ENCODE measurements at regions not wholly inside any gene's neighbourhood (a gene's known extent, or its start where the extent isn't known, plus 50 kb on each side); places are given as distances from the start of the nearest gene placed in this dataset.

DNA sequence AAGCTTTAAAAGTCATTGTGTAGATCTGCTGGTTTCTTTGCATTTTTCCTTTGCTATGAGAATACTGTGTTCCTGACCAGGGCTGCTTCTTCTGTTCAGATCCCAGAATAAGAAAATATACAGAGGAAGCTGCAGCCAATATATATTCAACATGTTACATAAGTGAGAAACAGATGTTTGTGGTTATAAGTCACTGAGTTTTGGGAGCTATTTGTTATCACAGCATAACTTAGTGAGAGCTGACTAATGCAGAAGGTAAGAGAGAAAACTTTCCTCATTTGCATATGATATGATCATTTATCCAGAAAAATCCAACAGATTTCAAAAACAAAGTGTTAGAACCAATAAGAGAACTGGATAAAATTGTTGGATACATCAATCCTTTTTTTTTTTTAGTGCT lies 136.3 kb upstream of the NR3C1 start:
- Histone ChIP-seq H2AFZ (ENCODE audit: low read depth, low read length) (no peak overlapping the region), H3K9ac (ENCODE audit: low read length) (no peak overlapping the region), H4K20me1 (ENCODE audit: insufficient read depth, low read length) (no peaks in the 10 kb centered on the region), H3K4me1 (ENCODE audit: low read length) (no peaks in the 10 kb centered on the region), H3K27me3 (ENCODE audit: low read depth, low read length) (no peaks in the 10 kb centered on the region), H3K4me3 (ENCODE audit: low read length) (no peak overlapping the region), H3K79me2 (ENCODE audit: low read length) (no peaks in the 10 kb centered on the region), H3K36me3 (replicated peaks; ENCODE audit: low read depth, low read length) (no peaks in the 10 kb centered on the region), H3K4me2 (ENCODE audit: low read length) (no peak overlapping the region), H3K27ac (ENCODE audit: low read length) (no peak overlapping the region), H3K9me3 (ENCODE audit: insufficient read depth, low read length) (no peaks in the 10 kb centered on the region)
- TF ChIP-seq, protein P1, sequence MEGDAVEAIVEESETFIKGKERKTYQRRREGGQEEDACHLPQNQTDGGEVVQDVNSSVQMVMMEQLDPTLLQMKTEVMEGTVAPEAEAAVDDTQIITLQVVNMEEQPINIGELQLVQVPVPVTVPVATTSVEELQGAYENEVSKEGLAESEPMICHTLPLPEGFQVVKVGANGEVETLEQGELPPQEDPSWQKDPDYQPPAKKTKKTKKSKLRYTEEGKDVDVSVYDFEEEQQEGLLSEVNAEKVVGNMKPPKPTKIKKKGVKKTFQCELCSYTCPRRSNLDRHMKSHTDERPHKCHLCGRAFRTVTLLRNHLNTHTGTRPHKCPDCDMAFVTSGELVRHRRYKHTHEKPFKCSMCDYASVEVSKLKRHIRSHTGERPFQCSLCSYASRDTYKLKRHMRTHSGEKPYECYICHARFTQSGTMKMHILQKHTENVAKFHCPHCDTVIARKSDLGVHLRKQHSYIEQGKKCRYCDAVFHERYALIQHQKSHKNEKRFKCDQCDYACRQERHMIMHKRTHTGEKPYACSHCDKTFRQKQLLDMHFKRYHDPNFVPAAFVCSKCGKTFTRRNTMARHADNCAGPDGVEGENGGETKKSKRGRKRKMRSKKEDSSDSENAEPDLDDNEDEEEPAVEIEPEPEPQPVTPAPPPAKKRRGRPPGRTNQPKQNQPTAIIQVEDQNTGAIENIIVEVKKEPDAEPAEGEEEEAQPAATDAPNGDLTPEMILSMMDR (IDR thresholded peaks at IDR 0.05; ENCODE audit: low read depth, low read length), result no peak
- TF ChIP-seq EZH2phosphoT487 (IDR thresholded peaks at IDR 0.05; ENCODE audit: low read depth), result no peak

DNA sequence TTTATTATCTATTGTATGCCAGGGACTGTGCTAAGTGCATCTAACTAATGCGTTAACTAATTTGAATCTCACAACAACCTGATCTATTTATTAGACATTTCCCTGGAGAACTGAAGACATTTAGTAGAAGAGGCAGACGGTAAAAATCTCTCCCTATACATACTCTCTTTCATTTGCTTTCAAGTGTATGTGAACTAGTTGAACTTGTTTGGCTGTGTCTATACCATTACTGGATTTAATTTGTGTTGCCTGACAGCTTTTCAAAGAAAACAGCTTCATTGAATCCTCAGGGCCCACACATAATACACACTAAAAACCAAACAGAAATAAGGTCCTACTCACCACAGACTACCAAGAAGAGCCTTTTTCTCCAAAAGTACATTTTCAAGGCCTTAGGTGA lies 133.6 kb upstream of the NR3C1 start:
- Histone ChIP-seq H3K4me3 (ENCODE audit: low read length) (no peak overlapping the region), H3K4me1 (ENCODE audit: low read length) (no peaks in the 10 kb centered on the region), H3K36me3 (replicated peaks; ENCODE audit: low read depth, low read length) (no peaks in the 10 kb centered on the region), H3K9ac (ENCODE audit: low read length) (no peak overlapping the region), H3K27ac (ENCODE audit: low read length) (no peak overlapping the region), H3K4me2 (ENCODE audit: low read length) (no peak overlapping the region), H3K79me2 (ENCODE audit: low read length) (no peaks in the 10 kb centered on the region), H2AFZ (ENCODE audit: low read depth, low read length) (no peak overlapping the region), H3K27me3 (ENCODE audit: low read depth, low read length) (no peaks in the 10 kb centered on the region), H4K20me1 (ENCODE audit: insufficient read depth, low read length) (no peaks in the 10 kb centered on the region), H3K9me3 (ENCODE audit: insufficient read depth, low read length) (no peaks in the 10 kb centered on the region)
- TF ChIP-seq, protein P1 (IDR thresholded peaks at IDR 0.05; ENCODE audit: low read depth, low read length), result no peak
- no peak for TF ChIP-seq EZH2phosphoT487 (IDR thresholded peaks at IDR 0.05; ENCODE audit: low read depth)

DNA sequence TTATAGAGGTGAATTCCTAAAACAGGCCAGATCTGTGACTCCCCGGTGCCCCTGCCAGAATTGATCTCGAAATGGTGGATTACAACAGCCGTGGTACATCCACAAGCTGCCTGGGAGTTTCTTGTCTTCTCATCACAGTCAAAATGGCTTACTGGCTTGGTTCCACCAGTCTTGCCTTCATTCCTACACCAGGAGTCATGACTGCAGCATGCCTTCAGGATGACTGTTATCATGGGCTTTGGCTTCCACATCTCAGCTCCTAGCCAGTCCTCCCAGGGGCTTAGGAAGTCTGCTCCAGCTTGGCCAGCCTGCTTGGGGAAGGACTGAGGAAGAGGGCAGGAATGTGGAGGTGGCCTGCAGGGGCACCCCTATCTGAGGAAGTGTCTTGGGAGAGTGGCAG lies 132.9 kb upstream of the NR3C1 start:
- H3K27ac ChIP-seq (ENCODE audit: low read length), result no peak overlapping the region
- no peaks in the 10 kb centered on the region for H3K27me3 ChIP-seq (ENCODE audit: low read depth, low read length)
- H3K4me2 ChIP-seq (ENCODE audit: low read length), result no peak overlapping the region
- H3K9ac ChIP-seq (ENCODE audit: low read length), result no peak overlapping the region
- no peaks in the 10 kb centered on the region for H3K4me1 ChIP-seq (ENCODE audit: low read length)
- TF ChIP-seq, protein P1 (IDR thresholded peaks at IDR 0.05; ENCODE audit: low read depth, low read length), result no peak
- TF ChIP-seq EZH2phosphoT487 (IDR thresholded peaks at IDR 0.05; ENCODE audit: low read depth), result no peak
- H3K9me3 ChIP-seq (ENCODE audit: insufficient read depth, low read length), result no peaks in the 10 kb centered on the region
- H3K4me3 ChIP-seq (ENCODE audit: low read length), result no peak overlapping the region
- H3K36me3 ChIP-seq (replicated peaks; ENCODE audit: low read depth, low read length), result no peaks in the 10 kb centered on the region
- no peak overlapping the region for H2AFZ ChIP-seq (ENCODE audit: low read depth, low read length)
- H4K20me1 ChIP-seq (ENCODE audit: insufficient read depth, low read length), result no peaks in the 10 kb centered on the region
- H3K79me2 ChIP-seq (ENCODE audit: low read length), result no peaks in the 10 kb centered on the region

DNA sequence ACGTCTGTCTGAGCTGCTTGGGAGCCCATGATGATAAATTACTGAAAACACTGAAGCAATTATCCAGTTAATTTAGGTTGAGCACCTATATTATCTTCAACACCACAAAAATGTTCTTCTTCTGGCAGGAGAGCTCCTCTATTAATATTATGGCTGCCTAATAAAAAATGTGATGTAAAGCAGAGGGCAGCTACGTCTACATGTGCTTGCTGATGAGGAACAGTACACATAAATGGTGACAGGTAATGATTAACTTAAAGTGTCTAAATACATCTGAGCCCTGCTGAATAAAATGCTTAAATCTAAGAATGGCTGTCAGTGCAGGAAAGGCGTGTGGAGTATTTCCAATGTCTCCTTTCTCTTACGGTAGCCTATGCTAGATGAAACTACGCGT lies 131.3 kb upstream of the NR3C1 start:
- H3K27ac ChIP-seq (ENCODE audit: low read length), result no peak overlapping the region
- no peak overlapping the region for H3K9ac ChIP-seq (ENCODE audit: low read length)
- no peaks in the 10 kb centered on the region for H4K20me1 ChIP-seq (ENCODE audit: insufficient read depth, low read length)
- no peak overlapping the region for H3K4me3 ChIP-seq (ENCODE audit: low read length)
- H3K4me1 ChIP-seq (ENCODE audit: low read length), result no peaks in the 10 kb centered on the region
- H3K79me2 ChIP-seq (ENCODE audit: low read length), result no peaks in the 10 kb centered on the region
- H3K27me3 ChIP-seq (ENCODE audit: low read depth, low read length), result no peaks in the 10 kb centered on the region
- no peaks in the 10 kb centered on the region for H3K36me3 ChIP-seq (replicated peaks; ENCODE audit: low read depth, low read length)
- H2AFZ ChIP-seq (ENCODE audit: low read depth, low read length), result no peak overlapping the region
- no peak overlapping the region for H3K4me2 ChIP-seq (ENCODE audit: low read length)
- TF ChIP-seq, protein P1 (IDR thresholded peaks at IDR 0.05; ENCODE audit: low read depth, low read length), result no peak
- TF ChIP-seq EZH2phosphoT487 (IDR thresholded peaks at IDR 0.05; ENCODE audit: low read depth), result no peak
- H3K9me3 ChIP-seq (ENCODE audit: insufficient read depth, low read length), result no peaks in the 10 kb centered on the region
